Upper lobe of left lung (tissue), 4 donors: ENCODE measurements at regions not wholly inside any gene's neighbourhood (a gene's known extent, or its start where the extent isn't known, plus 50 kb on each side); places are given as distances from the start of the nearest gene placed in this dataset.

ENCODE experiments used
- EP300 ChIP-seq, 4 donors: sonication (generic); formaldehyde crosslinking; IDR thresholded peaks; one replicate each; pipeline ENCODE4 v1.5.1; 2017; ENCODE audit warnings: antibody characterized with exemption in 4 of 4, control low read depth in 2 of 4
- POLR2AphosphoS5 ChIP-seq, 2 donors: sonication (generic); formaldehyde crosslinking; IDR thresholded peaks; one replicate each; pipeline ENCODE4 v1.5.1; 2017; ENCODE audit warnings: antibody characterized with exemption in 2 of 2
- TF ChIP-seq, protein P1 (sequence below), 6 experiments: fragments of 450-650 bp in 4 of 6; fragments of 200-600 bp in 2 of 6; sonication (generic) in 2 of 6; IDR thresholded peaks; one replicate each; pipeline ENCODE4 v1.5.1; 2016 to 2019; ENCODE audit warnings: antibody characterized with exemption in 6 of 6

DNA sequence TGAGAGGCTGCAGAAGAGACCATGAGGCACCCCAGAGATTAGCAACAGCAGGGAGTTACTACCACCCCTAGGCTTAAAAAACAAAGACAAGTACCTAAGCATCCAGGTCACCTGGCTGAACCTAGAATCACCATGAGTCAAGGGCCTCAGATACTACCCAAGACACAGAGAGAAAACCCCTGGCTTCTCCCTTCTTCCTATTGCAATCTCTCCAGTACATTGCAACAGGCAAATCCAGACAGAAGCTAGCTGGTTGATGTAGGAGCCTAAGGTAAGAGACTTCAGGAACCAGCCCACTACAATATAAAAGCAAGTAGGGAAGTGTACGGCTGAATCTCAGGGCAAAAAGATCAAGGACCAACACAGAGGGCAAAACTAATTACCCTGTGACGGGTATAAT lies 367.2 kb downstream of the PLPP3 start:
- TF ChIP-seq, protein P1, sequence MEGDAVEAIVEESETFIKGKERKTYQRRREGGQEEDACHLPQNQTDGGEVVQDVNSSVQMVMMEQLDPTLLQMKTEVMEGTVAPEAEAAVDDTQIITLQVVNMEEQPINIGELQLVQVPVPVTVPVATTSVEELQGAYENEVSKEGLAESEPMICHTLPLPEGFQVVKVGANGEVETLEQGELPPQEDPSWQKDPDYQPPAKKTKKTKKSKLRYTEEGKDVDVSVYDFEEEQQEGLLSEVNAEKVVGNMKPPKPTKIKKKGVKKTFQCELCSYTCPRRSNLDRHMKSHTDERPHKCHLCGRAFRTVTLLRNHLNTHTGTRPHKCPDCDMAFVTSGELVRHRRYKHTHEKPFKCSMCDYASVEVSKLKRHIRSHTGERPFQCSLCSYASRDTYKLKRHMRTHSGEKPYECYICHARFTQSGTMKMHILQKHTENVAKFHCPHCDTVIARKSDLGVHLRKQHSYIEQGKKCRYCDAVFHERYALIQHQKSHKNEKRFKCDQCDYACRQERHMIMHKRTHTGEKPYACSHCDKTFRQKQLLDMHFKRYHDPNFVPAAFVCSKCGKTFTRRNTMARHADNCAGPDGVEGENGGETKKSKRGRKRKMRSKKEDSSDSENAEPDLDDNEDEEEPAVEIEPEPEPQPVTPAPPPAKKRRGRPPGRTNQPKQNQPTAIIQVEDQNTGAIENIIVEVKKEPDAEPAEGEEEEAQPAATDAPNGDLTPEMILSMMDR (IDR thresholded peaks at IDR 0.05) = no peak
- TF ChIP-seq POLR2AphosphoS5 (IDR thresholded peaks at IDR 0.05) = no peak
- TF ChIP-seq EP300 (IDR thresholded peaks at IDR 0.05) = no peak
